GM12878 (cell line): ENCODE measurements at regions not wholly inside any gene's neighbourhood (a gene's known extent, or its start where the extent isn't known, plus 50 kb on each side); places are given as distances from the start of the nearest gene placed in this dataset.

Source experiments
- ATAC-seq: fragments of 200-7000 bp; cut with Tn5 transposase; 3 replicates; pipeline ENCODE4 v1.9.1; 2020; ENCODE audit warnings: mild to moderate bottlenecking, moderate library complexity
- BruUV-seq: library from RNA; stranded (reverse); fragments of 400-500 nt; replicated peaks from 2 replicates; lab custom pipeline; 2021; lab: Mats Ljungman, UMichigan
- CTCF ChIA-PET: fragments of 300-600 bp; sonication (Branson Sonifier 250); formaldehyde crosslinking; extraction: SDS; loops from one replicate; lab custom pipeline; 2021; ENCODE audit warnings: inconsistent platforms; lab: Yijun Ruan, JAX
- POLR2A ChIA-PET: fragments of 350-600 bp; formaldehyde crosslinking; extraction: SDS; loops from one replicate; lab custom pipeline; 2021; ENCODE audit warnings: inconsistent platforms; lab: Charles Lee
- RAD21 ChIA-PET: fragments of 300-600 bp; sonication (Branson Sonifier 250); formaldehyde crosslinking; loops from one replicate; lab custom pipeline; 2023; ENCODE audit warnings: antibody characterized with exemption; ENCODE audit not compliant: unreplicated experiment; lab: Charles Lee
- SMC1A ChIA-PET: fragments of 300-600 bp; sonication (Branson Sonifier 250); formaldehyde crosslinking; loops from one replicate; lab custom pipeline; 2023; ENCODE audit not compliant: unreplicated experiment, uncharacterized antibody; lab: Charles Lee
- DNase-seq: peaks from one replicate; pipeline ENCODE4 v3.0.0-alpha.2; 2011; ENCODE audit warnings: low read depth, low spot score
- FAIRE-seq: peaks from 3 replicates; lab custom pipeline; 2011; peaks lifted over from hg19 to GRCh38; lab: Jason Lieb, UNC
- H2AFZ ChIP-seq: 2 replicates; pipeline ENCODE4 v1.6.0; 2011; ENCODE audit warnings: low read depth, low read length, control low read depth; ENCODE audit not compliant: control insufficient read depth
- H3K27ac ChIP-seq: 2 replicates; pipeline ENCODE4 v1.5.1; 2011; ENCODE audit warnings: control low read depth; ENCODE audit not compliant: control insufficient read depth, insufficient read depth
- H3K27me3 ChIP-seq, 2 experiments: replicated peaks in 1 of 2; 2 replicates each; pipeline versions ENCODE4 v1.6.0 to v1.6.1; 2011; ENCODE audit warnings: low read length in 1 of 2; ENCODE audit not compliant: control insufficient read depth in 2 of 2, insufficient read depth in 2 of 2
- H3K36me3 ChIP-seq, 2 experiments: 2 replicates each; pipeline ENCODE4 v1.5.1; 2011; ENCODE audit warnings: low read length in 1 of 2; ENCODE audit not compliant: control insufficient read depth in 2 of 2, insufficient read depth in 2 of 2
- H3K4me1 ChIP-seq: 2 replicates; pipeline ENCODE4 v1.6.1; 2011; ENCODE audit warnings: mild to moderate bottlenecking, low read length, moderate library complexity, mixed read lengths; ENCODE audit not compliant: control insufficient read depth, insufficient read depth
- H3K4me2 ChIP-seq: 2 replicates; pipeline ENCODE4 v1.6.0; 2011; ENCODE audit warnings: control low read depth; ENCODE audit not compliant: control insufficient read depth, insufficient read depth
- H3K4me3 ChIP-seq: fragments of 200-600 bp; sonication (generic); 2 replicates; pipeline ENCODE4 v1.5.1; 2016
- H3K79me2 ChIP-seq: 2 replicates; pipeline ENCODE4 v1.6.0; 2011; ENCODE audit warnings: low read length; ENCODE audit not compliant: control insufficient read depth, insufficient read depth
- H3K9ac ChIP-seq: 2 replicates; pipeline ENCODE4 v1.8.0; 2011; ENCODE audit warnings: low read length, control low read depth, mixed read lengths; ENCODE audit not compliant: control insufficient read depth, insufficient read depth
- H3K9me3 ChIP-seq: replicated peaks from 3 replicates; pipeline ENCODE4 v1.5.1; 2011; ENCODE audit warnings: mild to moderate bottlenecking, low read length; ENCODE audit not compliant: control insufficient read depth, insufficient read depth
- H4K20me1 ChIP-seq: 2 replicates; pipeline ENCODE4 v1.6.0; 2011; ENCODE audit not compliant: control insufficient read depth, insufficient read depth
- ATF7 ChIP-seq: fragments of 450-650 bp; IDR thresholded peaks from 2 replicates; pipeline ENCODE4 v1.6.1; 2016; ENCODE audit warnings: low read depth, mild to moderate bottlenecking
- BMI1 ChIP-seq: fragments of 450-650 bp; IDR thresholded peaks from 2 replicates; pipeline ENCODE4 v1.6.1; 2016; ENCODE audit warnings: mild to moderate bottlenecking, moderate library complexity, borderline replicate concordance
- HCFC1 ChIP-seq: fragments of 150-350 bp; IDR thresholded peaks from 2 replicates; pipeline ENCODE4 v1.6.1; 2014; ENCODE audit warnings: low read length
- JUND ChIP-seq: IDR thresholded peaks from 2 replicates; pipeline ENCODE4 v1.6.1; 2012; ENCODE audit warnings: low read depth, mild to moderate bottlenecking, low read length, improper control_type of control experiment, moderate library complexity
- MEF2A ChIP-seq: IDR thresholded peaks from 2 replicates; pipeline ENCODE4 v1.6.1; 2011; ENCODE audit warnings: low read depth, mild to moderate bottlenecking, low read length, moderate library complexity; ENCODE audit not compliant: insufficient read depth
- MYB ChIP-seq: fragments of 150-350 bp; IDR thresholded peaks from 2 replicates; pipeline ENCODE4 v1.6.1; 2014; ENCODE audit warnings: mild to moderate bottlenecking, low read depth, low read length, borderline replicate concordance
- NFIC ChIP-seq: IDR thresholded peaks from 2 replicates; pipeline ENCODE4 v1.6.1; 2012; ENCODE audit warnings: low read depth, mild to moderate bottlenecking, inconsistent platforms, low read length, moderate library complexity
- NFYB ChIP-seq: IDR thresholded peaks from 2 replicates; pipeline ENCODE4 v1.6.1; 2011; ENCODE audit warnings: low read depth, mild to moderate bottlenecking, low read length, improper control_type of control experiment, moderate library complexity; ENCODE audit not compliant: insufficient read depth
- SPI1 ChIP-seq: IDR thresholded peaks from 2 replicates; pipeline ENCODE4 v1.6.1; 2011; ENCODE audit warnings: low read depth, mild to moderate bottlenecking, low read length, moderate library complexity, borderline replicate concordance; ENCODE audit not compliant: insufficient read depth
- STAT1 ChIP-seq: fragments of 450-650 bp; conservative IDR thresholded peaks from 2 replicates; pipeline ENCODE4 v1.6.1; 2014; ENCODE audit warnings: antibody characterized with exemption, mild to moderate bottlenecking
- SUZ12 ChIP-seq: fragments of 200-600 bp; sonication (generic); IDR thresholded peaks from one replicate; pipeline ENCODE4 v1.6.1; 2018; ENCODE audit warnings: antibody characterized with exemption, mild to moderate bottlenecking; ENCODE audit not compliant: unreplicated experiment
- TAF1 ChIP-seq: IDR thresholded peaks from 2 replicates; pipeline ENCODE4 v1.6.1; 2011; ENCODE audit warnings: mild to moderate bottlenecking, low read depth, low read length, borderline replicate concordance
- ZBED1 ChIP-seq: IDR thresholded peaks from 2 replicates; pipeline ENCODE4 v1.6.1; 2016; ENCODE audit warnings: borderline replicate concordance
- ZNF622 ChIP-seq: fragments of 450-650 bp; IDR thresholded peaks from 2 replicates; pipeline ENCODE4 v1.6.1; 2017; ENCODE audit warnings: mild to moderate bottlenecking, inconsistent platforms
- ZSCAN29 ChIP-seq: fragments of 450-650 bp; IDR thresholded peaks from 2 replicates; pipeline ENCODE4 v1.6.1; 2017; ENCODE audit warnings: mild to moderate bottlenecking, moderate library complexity
- WGBS: methylation state at CpG from one replicate; pipeline ENCODE4 v1.1.6; 2016; ENCODE audit warnings: low lambda C conversion rate; ENCODE audit not compliant: insufficient replicate concordance, insufficient coverage; ENCODE audit errors: missing lambda C conversion rate; 5-methylcytosine and 5-hydroxymethylcytosine counted together
- in situ Hi-C: fragments of 300-500 bp; cut with MboI; formaldehyde crosslinking; loops from 9 replicates; pipeline ENCODE4 v1.14.3; 2018; ENCODE audit warnings: mixed read lengths
- intact Hi-C: fragments of 100-400 bp; cut with micrococcal nuclease; formaldehyde crosslinking; loops from one replicate; pipeline ENCODE4 v1.14.2; 2022; ENCODE audit not compliant: unreplicated experiment
- TF ChIP-seq, protein P1 (sequence below): IDR thresholded peaks from 2 replicates; pipeline ENCODE4 v1.6.1; 2011; ENCODE audit warnings: borderline replicate concordance, low read depth, mild to moderate bottlenecking, moderate library complexity, low read length; ENCODE audit not compliant: insufficient read depth, poor library complexity, severe bottlenecking
- TF ChIP-seq, protein P2 (sequence below): fragments of 450-650 bp; conservative IDR thresholded peaks from 2 replicates; pipeline ENCODE4 v1.6.1; 2017; ENCODE audit warnings: mild to moderate bottlenecking, moderate library complexity

DNA sequence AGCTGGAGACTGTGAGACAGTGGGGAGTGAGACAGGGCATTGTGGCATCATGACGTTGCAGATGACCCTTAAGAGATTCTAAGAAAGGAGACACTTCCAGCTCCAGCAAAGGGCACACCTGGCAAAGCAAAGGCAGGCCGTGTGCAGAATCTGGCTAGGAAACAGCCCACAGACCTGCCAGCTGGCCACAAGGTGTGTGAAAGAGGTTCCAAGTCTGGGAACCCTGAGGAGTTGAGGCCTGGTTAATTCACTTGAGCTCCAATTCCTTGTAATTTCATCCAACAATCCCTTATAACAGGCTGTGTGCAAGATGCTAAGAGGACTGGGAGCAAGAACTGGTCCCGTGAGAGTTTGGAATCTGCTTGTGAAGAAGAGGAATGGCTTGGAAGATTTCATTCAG, 72.8 kb upstream of the FAM9A start:
- no peak overlapping the region for H3K9ac ChIP-seq
- 0% methylated on average over 3 of the region's 3 CpGs for WGBS
- SMC1A ChIA-PET = no interaction called here
- H3K4me1 ChIP-seq = no peaks in the 10 kb centered on the region
- in situ Hi-C loops = no loop called here
- POLR2A ChIA-PET = no interaction called here
- H3K4me2 ChIP-seq = no peak overlapping the region
- H3K9me3 ChIP-seq = no peaks in the 10 kb centered on the region
- RAD21 ChIA-PET = no interaction called here
- H3K27ac ChIP-seq = no peak overlapping the region
- H4K20me1 ChIP-seq = no peaks in the 10 kb centered on the region
- CTCF ChIA-PET = no interaction called here
- H3K4me3 ChIP-seq = no peak overlapping the region
- TF ChIP-seq TAF1 = no peak
- TF ChIP-seq HCFC1 = no peak
- TF ChIP-seq SUZ12 = no peak
- DNase-seq (no peak), ATAC-seq (no peak), FAIRE-seq (no peak)
- H2AFZ ChIP-seq = no peak overlapping the region
- intact Hi-C loops = no loop called here
- no peaks in the 10 kb centered on the region for H3K79me2 ChIP-seq
- H3K36me3 ChIP-seq = no peaks in the 10 kb centered on the region
- H3K27me3 ChIP-seq = no peaks in the 10 kb centered on the region
- no TSS peak for BruUV-seq

DNA sequence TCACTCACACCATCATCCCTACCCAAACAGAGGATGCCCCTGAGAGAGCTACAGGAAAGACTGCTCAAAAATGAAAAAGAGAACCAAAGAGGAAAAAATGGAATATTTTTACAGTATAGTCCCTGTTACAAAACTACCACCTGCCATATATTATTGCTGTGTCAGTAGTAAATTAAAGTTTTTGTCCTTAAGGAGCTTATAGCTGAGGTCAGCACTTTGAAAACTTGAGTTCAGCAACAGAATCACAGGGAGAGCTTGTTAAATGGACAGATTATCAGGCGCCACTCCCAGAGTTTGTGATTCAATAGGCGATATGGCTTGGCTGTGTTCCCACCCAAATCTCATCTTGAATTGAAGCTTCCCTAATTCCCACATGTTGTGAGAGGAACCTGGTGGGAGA, 71.9 kb upstream of the FAM9A start:
- ChIA-PET POLR2A (no interaction called here), RAD21 (no interaction called here), CTCF (no interaction called here), SMC1A (no interaction called here)
- H3K79me2 ChIP-seq = no peaks in the 10 kb centered on the region
- H3K4me1 ChIP-seq = no peaks in the 10 kb centered on the region
- H3K27me3 ChIP-seq = no peaks in the 10 kb centered on the region
- intact Hi-C loops = no loop called here
- FAIRE-seq (no peak), DNase-seq (no peak), ATAC-seq (no peak)
- 21% methylated on average over 2 of the region's 2 CpGs for WGBS
- H2AFZ ChIP-seq = no peak overlapping the region
- no peak overlapping the region for H3K9ac ChIP-seq
- no peaks in the 10 kb centered on the region for H3K9me3 ChIP-seq
- no TSS peak for BruUV-seq
- TF ChIP-seq, protein P1, sequence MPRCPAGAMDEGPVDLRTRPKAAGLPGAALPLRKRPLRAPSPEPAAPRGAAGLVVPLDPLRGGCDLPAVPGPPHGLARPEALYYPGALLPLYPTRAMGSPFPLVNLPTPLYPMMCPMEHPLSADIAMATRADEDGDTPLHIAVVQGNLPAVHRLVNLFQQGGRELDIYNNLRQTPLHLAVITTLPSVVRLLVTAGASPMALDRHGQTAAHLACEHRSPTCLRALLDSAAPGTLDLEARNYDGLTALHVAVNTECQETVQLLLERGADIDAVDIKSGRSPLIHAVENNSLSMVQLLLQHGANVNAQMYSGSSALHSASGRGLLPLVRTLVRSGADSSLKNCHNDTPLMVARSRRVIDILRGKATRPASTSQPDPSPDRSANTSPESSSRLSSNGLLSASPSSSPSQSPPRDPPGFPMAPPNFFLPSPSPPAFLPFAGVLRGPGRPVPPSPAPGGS = no peak
- TF ChIP-seq JUND (no peak), STAT1 (no peak), MEF2A (no peak), ZNF622 (no peak), BMI1 (no peak), ZSCAN29 (no peak), MYB (no peak), NFIC (no peak), ATF7 (no peak), NFYB (no peak), ZBED1 (no peak), SPI1 (no peak)
- TF ChIP-seq, protein P2, sequence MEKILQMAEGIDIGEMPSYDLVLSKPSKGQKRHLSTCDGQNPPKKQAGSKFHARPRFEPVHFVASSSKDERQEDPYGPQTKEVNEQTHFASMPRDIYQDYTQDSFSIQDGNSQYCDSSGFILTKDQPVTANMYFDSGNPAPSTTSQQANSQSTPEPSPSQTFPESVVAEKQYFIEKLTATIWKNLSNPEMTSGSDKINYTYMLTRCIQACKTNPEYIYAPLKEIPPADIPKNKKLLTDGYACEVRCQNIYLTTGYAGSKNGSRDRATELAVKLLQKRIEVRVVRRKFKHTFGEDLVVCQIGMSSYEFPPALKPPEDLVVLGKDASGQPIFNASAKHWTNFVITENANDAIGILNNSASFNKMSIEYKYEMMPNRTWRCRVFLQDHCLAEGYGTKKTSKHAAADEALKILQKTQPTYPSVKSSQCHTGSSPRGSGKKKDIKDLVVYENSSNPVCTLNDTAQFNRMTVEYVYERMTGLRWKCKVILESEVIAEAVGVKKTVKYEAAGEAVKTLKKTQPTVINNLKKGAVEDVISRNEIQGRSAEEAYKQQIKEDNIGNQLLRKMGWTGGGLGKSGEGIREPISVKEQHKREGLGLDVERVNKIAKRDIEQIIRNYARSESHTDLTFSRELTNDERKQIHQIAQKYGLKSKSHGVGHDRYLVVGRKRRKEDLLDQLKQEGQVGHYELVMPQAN = no peak
- H3K36me3 ChIP-seq = no peaks in the 10 kb centered on the region
- H4K20me1 ChIP-seq = no peaks in the 10 kb centered on the region
- in situ Hi-C loops = no loop called here
- no peak overlapping the region for H3K4me3 ChIP-seq
- no peak overlapping the region for H3K4me2 ChIP-seq
- H3K27ac ChIP-seq = no peak overlapping the region
